HEK293 (cell line): ENCODE measurements at regions not wholly inside any gene's neighbourhood (a gene's known extent, or its start where the extent isn't known, plus 50 kb on each side); places are given as distances from the start of the nearest gene placed in this dataset.

Experiments
- CTCF ChIA-PET: fragments of 350-600 bp; formaldehyde crosslinking; extraction: SDS; loops from one replicate; lab custom pipeline; 2021; ENCODE audit warnings: antibody characterized with exemption; lab: Yijun Ruan, JAX
- POLR2A ChIA-PET: fragments of 300-600 bp; formaldehyde crosslinking; extraction: SDS; loops from one replicate; lab custom pipeline; 2020; ENCODE audit warnings: antibody characterized with exemption, inconsistent platforms; lab: Yijun Ruan, JAX
- H3K27ac ChIP-seq: fragments of 200-500 bp; sonication (Bioruptor generic); 2 replicates; pipeline ENCODE4 v1.5.1; 2014; ENCODE audit warnings: low read depth, low read length, control low read depth, inconsistent platforms; ENCODE audit errors: extremely low read depth
- H3K36me3 ChIP-seq, 2 experiments: fragments of 200-500 bp in 1 of 2; sonication (Bioruptor generic) in 1 of 2; 1 replicate in 1 of 2; 2 replicates in 1 of 2; pipeline ENCODE4 v1.5.1; 2014 to 2017; ENCODE audit warnings: inconsistent platforms in 2 of 2, low read length in 2 of 2; ENCODE audit not compliant: control insufficient read depth in 2 of 2, insufficient read depth in 1 of 2
- H3K4me1 ChIP-seq: fragments of 200-500 bp; sonication (Bioruptor generic); 2 replicates; pipeline ENCODE4 v1.5.1; 2014; ENCODE audit warnings: mild to moderate bottlenecking, low read length, inconsistent platforms; ENCODE audit not compliant: control insufficient read depth, insufficient read depth
- H3K4me3 ChIP-seq: 2 replicates; pipeline ENCODE4 v1.5.1; 2011; ENCODE audit warnings: low read depth, mild to moderate bottlenecking, control low read depth, low read length, moderate library complexity
- H3K9me3 ChIP-seq: fragments of 200-500 bp; sonication (Bioruptor generic); 2 replicates; pipeline ENCODE4 v1.5.1; 2014; ENCODE audit warnings: low read depth, low read length, inconsistent platforms; ENCODE audit not compliant: control insufficient read depth, insufficient read depth
- GLI2 ChIP-seq: fragments of 450-650 bp; formaldehyde crosslinking; IDR thresholded peaks from 2 replicates; pipeline ENCODE4; 2017; ENCODE audit warnings: missing biosample characterization, missing genetic modification characterization, low read depth, borderline replicate concordance
- KLF1 ChIP-seq: fragments of 450-650 bp; formaldehyde crosslinking; IDR thresholded peaks from 2 replicates; pipeline ENCODE4 v1.5.1; 2016; ENCODE audit warnings: missing biosample characterization, missing genetic modification characterization
- PBX3 ChIP-seq: sonication (generic); formaldehyde crosslinking; IDR thresholded peaks from 2 replicates; pipeline ENCODE4 v1.8.1; 2022; ENCODE audit warnings: mild to moderate bottlenecking, moderate library complexity, missing genetic modification reagents
- REST ChIP-seq: fragments of 450-650 bp; formaldehyde crosslinking; IDR thresholded peaks from 2 replicates; pipeline ENCODE4 v1.5.1; 2016; ENCODE audit warnings: missing biosample characterization, missing genetic modification characterization
- TRIM28 ChIP-seq: IDR thresholded peaks from 2 replicates; pipeline ENCODE4 v1.6.1; 2011; ENCODE audit warnings: low read length, control low read depth, borderline replicate concordance
- YY2 ChIP-seq: fragments of 450-650 bp; formaldehyde crosslinking; IDR thresholded peaks from 2 replicates; pipeline ENCODE4 v1.5.1; 2016; ENCODE audit warnings: missing biosample characterization, missing genetic modification characterization
- ZBTB11 ChIP-seq: fragments of 450-650 bp; formaldehyde crosslinking; conservative IDR thresholded peaks from 2 replicates; pipeline ENCODE4 v1.5.1; 2016; ENCODE audit warnings: low read depth, missing biosample characterization, missing genetic modification characterization
- ZNF138 ChIP-seq: fragments of 450-650 bp; formaldehyde crosslinking; IDR thresholded peaks from 2 replicates; pipeline ENCODE4 v1.5.1; 2016; ENCODE audit warnings: missing biosample characterization, missing genetic modification characterization, borderline replicate concordance
- ZNF16 ChIP-seq: fragments of 450-650 bp; formaldehyde crosslinking; IDR thresholded peaks from 2 replicates; pipeline ENCODE4 v1.5.1; 2016; ENCODE audit warnings: low read depth, missing biosample characterization, missing genetic modification characterization
- ZNF19 ChIP-seq: fragments of 450-650 bp; formaldehyde crosslinking; IDR thresholded peaks from 2 replicates; pipeline ENCODE4; 2016; ENCODE audit warnings: missing biosample characterization, missing genetic modification characterization, low read depth
- ZNF292 ChIP-seq: fragments of 450-650 bp; formaldehyde crosslinking; IDR thresholded peaks from 2 replicates; pipeline ENCODE4 v1.5.1; 2016; ENCODE audit warnings: low read depth, missing biosample characterization, missing genetic modification characterization, borderline replicate concordance
- ZNF341 ChIP-seq: fragments of 450-650 bp; formaldehyde crosslinking; IDR thresholded peaks from 2 replicates; pipeline ENCODE4; 2016; ENCODE audit warnings: low read depth, missing biosample characterization, missing genetic modification characterization
- ZNF48 ChIP-seq: fragments of 450-650 bp; formaldehyde crosslinking; IDR thresholded peaks from 2 replicates; pipeline ENCODE4 v1.5.1; 2016; ENCODE audit warnings: missing biosample characterization, missing genetic modification characterization
- ZNF513 ChIP-seq: fragments of 450-650 bp; IDR thresholded peaks from 2 replicates; pipeline ENCODE4 v1.5.1; 2018; ENCODE audit warnings: missing biosample characterization, missing genetic modification characterization
- ZNF626 ChIP-seq: fragments of 450-650 bp; sonication (Bioruptor Pico); formaldehyde crosslinking; IDR thresholded peaks from 2 replicates; pipeline ENCODE4 v1.5.1; 2018; ENCODE audit warnings: missing biosample characterization, missing genetic modification characterization, inconsistent platforms
- ZNF792 ChIP-seq: fragments of 450-650 bp; formaldehyde crosslinking; IDR thresholded peaks from 2 replicates; pipeline ENCODE4 v1.5.1; 2016; ENCODE audit warnings: missing biosample characterization, missing genetic modification characterization
- ZNF830 ChIP-seq: fragments of 450-650 bp; IDR thresholded peaks from 2 replicates; pipeline ENCODE4 v1.5.0; 2018; ENCODE audit warnings: missing biosample characterization, missing genetic modification characterization, low read depth, mild to moderate bottlenecking, moderate library complexity
- ZNF837 ChIP-seq: fragments of 450-650 bp; formaldehyde crosslinking; IDR thresholded peaks from 2 replicates; pipeline ENCODE4 v1.5.1; 2016; ENCODE audit warnings: missing biosample characterization, missing genetic modification characterization
- ZSCAN30 ChIP-seq: fragments of 450-650 bp; IDR thresholded peaks from 2 replicates; pipeline ENCODE4 v1.5.1; 2018; ENCODE audit warnings: missing biosample characterization, mild to moderate bottlenecking, missing genetic modification characterization, moderate library complexity

GRCh38 chr19:32061315-32061714, 284.1 kb upstream of the ZNF507 start:
- ChIA-PET CTCF (interaction anchor here (0.6 to 2.2 kb wide), 4 partner anchors 10 to 195 kb away, joined by 3 to 8 read pairs (median 6); no protein-coding TSS in a partner anchor), POLR2A (no interaction called here)
- Histone ChIP-seq H3K9me3 (no peaks in the 10 kb centered on the region), H3K36me3 (no peaks in the 10 kb centered on the region; a peak in 1 of 3 replicates), H3K27ac (no peak overlapping the region), H3K4me3 (no peak overlapping the region), H3K4me1 (no peaks in the 10 kb centered on the region)
- no peak for TF ChIP-seq ZNF837 (tag by site-specific recombination)
- TF ChIP-seq ZNF292 (tag by site-specific recombination) = no peak
- TF ChIP-seq ZNF138 (tag by site-specific recombination) = no peak
- TF ChIP-seq ZBTB11 (tag by site-specific recombination) = no peak
- TF ChIP-seq GLI2 (tag by site-specific recombination) = no peak
- TF ChIP-seq ZNF341 = no peak
- TF ChIP-seq ZNF19 = no peak
- TF ChIP-seq ZNF48 (tag by site-specific recombination) = no peak
- no peak for TF ChIP-seq ZNF626 (tag by site-specific recombination)
- no peak for TF ChIP-seq ZSCAN30
- no peak for TF ChIP-seq ZNF792
- no peak for TF ChIP-seq ZNF513 (tag by site-specific recombination)
- TF ChIP-seq PBX3 (CRISPR knock-in tag) = no peak
- TF ChIP-seq ZNF16 (tag by site-specific recombination) = no peak
- TF ChIP-seq YY2 (tag by site-specific recombination) = no peak
- TF ChIP-seq REST (tag by site-specific recombination) = no peak
- no peak for TF ChIP-seq ZNF830
- no peak for TF ChIP-seq TRIM28
- no peak for TF ChIP-seq KLF1
